ENCODE measurements at regions not wholly inside any gene's neighbourhood (a gene's known extent, or its start where the extent isn't known, plus 50 kb on each side); places are given as distances from the start of the nearest gene placed in this dataset.

GRCh38 chr20:61134296-61135030, 117.6 kb upstream of the CDH4 start:
- no peak for DNase-seq (ENCODE audit: low read depth, low spot score)

- no peak for DNase-seq (ENCODE audit: low read depth, low spot score)
Observed at GRCh38 chr20:61135266-61135665, 116.8 kb upstream of the CDH4 start.

GRCh38 chr20:61135968-61136367, 116.1 kb upstream of the CDH4 start:
- no peak for DNase-seq (ENCODE audit: low read depth, low spot score)

- no peak for DNase-seq (ENCODE audit: low read depth, low spot score)
Observed at GRCh38 chr20:61138566-61138965, 113.5 kb upstream of the CDH4 start.

GRCh38 chr20:61139031-61139430, 113.0 kb upstream of the CDH4 start:
- no peak for DNase-seq (ENCODE audit: low read depth, low spot score)

GRCh38 chr20:61140576-61140975, 111.5 kb upstream of the CDH4 start:
- DNase-seq (ENCODE audit: low read depth, low spot score) = no peak

- no peak for DNase-seq (ENCODE audit: low read depth, low spot score)
Observed at GRCh38 chr20:61146023-61146422, 106.0 kb upstream of the CDH4 start.

- no peak for DNase-seq (ENCODE audit: low read depth, low spot score)
Observed at GRCh38 chr20:61149636-61150035, 102.4 kb upstream of the CDH4 start.

GRCh38 chr20:61157301-61157700, 94.8 kb upstream of the CDH4 start:
- no peak for DNase-seq (ENCODE audit: low read depth, low spot score)

GRCh38 chr20:61159957-61160686, 91.9 kb upstream of the CDH4 start:
- no peak for DNase-seq (ENCODE audit: low read depth, low spot score)

- no peak for DNase-seq (ENCODE audit: low read depth, low spot score)
Observed at GRCh38 chr20:61161726-61162390, 90.2 kb upstream of the CDH4 start.

GRCh38 chr20:61162451-61162850, 89.6 kb upstream of the CDH4 start:
- DNase-seq (ENCODE audit: low read depth, low spot score) = no peak

- DNase-seq (ENCODE audit: low read depth, low spot score) = no peak
Observed at GRCh38 chr20:61163031-61163430, 89.0 kb upstream of the CDH4 start.

GRCh38 chr20:61166324-61166723, 85.7 kb upstream of the CDH4 start:
- no peak for DNase-seq (ENCODE audit: low read depth, low spot score)

GRCh38 chr20:61168605-61169004, 83.5 kb upstream of the CDH4 start:
- no peak for DNase-seq (ENCODE audit: low read depth, low spot score)

- DNase-seq (ENCODE audit: low read depth, low spot score) = no peak
Observed at GRCh38 chr20:61169874-61170273, 82.2 kb upstream of the CDH4 start.

- no peak for DNase-seq (ENCODE audit: low read depth, low spot score)
Observed at GRCh38 chr20:61170496-61171320, 81.4 kb upstream of the CDH4 start.

- no peak for DNase-seq (ENCODE audit: low read depth, low spot score)
Observed at GRCh38 chr20:61173267-61173666, 78.8 kb upstream of the CDH4 start.

GRCh38 chr20:61173961-61174725, 77.9 kb upstream of the CDH4 start:
- DNase-seq (ENCODE audit: low read depth, low spot score) = no peak

- no peak for DNase-seq (ENCODE audit: low read depth, low spot score)
Observed at GRCh38 chr20:61176874-61177273, 75.2 kb upstream of the CDH4 start.

GRCh38 chr20:61178551-61179071, 73.5 kb upstream of the CDH4 start:
- DNase-seq (ENCODE audit: low read depth, low spot score) = no peak
